B cell (primary cell): ENCODE measurements at regions not wholly inside any gene's neighbourhood (a gene's known extent, or its start where the extent isn't known, plus 50 kb on each side); places are given as distances from the start of the nearest gene placed in this dataset.

ENCODE experiments used
- ATAC-seq: fragments of 200-7000 bp; cut with Tn5 transposase; one replicate; pipeline ENCODE4 v1.10.0; 2021; ENCODE audit warnings: low read depth, mild to moderate bottlenecking, moderate number of reproducible peaks, moderate library complexity
- CTCF ChIA-PET: fragments of 350-600 bp; sonication (Branson Sonifier 250); formaldehyde crosslinking; loops from one replicate; lab custom pipeline; 2021; ENCODE audit warnings: antibody characterized with exemption, inconsistent platforms; lab: Charles Lee
- POLR2A ChIA-PET: fragments of 350-600 bp; sonication (Branson Sonifier 250); formaldehyde crosslinking; loops from one replicate; lab custom pipeline; 2021; ENCODE audit warnings: antibody characterized with exemption; lab: Charles Lee
- DNase-seq: peaks from one replicate; pipeline ENCODE4 v3.0.0; 2013
- H2AFZ ChIP-seq: 2 replicates; pipeline ENCODE4 v1.6.1; 2012; ENCODE audit warnings: mild to moderate bottlenecking, low read depth, low read length; ENCODE audit not compliant: insufficient read depth, poor library complexity, severe bottlenecking
- H3K27ac ChIP-seq, 2 donors: 1 replicate in 1 of 2; 2 replicates in 1 of 2; pipeline ENCODE4 v1.5.1; 2012 to 2013; ENCODE audit warnings: low read length in 2 of 2, mild to moderate bottlenecking in 2 of 2, moderate library complexity in 1 of 2
- H3K27me3 ChIP-seq, 4 experiments: fragments of 200-600 bp in 1 of 4; sonication (generic) in 1 of 4; replicated peaks in 1 of 4; 1 replicate in 2 of 4; 2 replicates in 2 of 4; pipeline versions ENCODE4 v1.6.1 to v1.7.0; 2013 to 2016; ENCODE audit warnings: low read length in 3 of 4, mild to moderate bottlenecking in 2 of 4, mixed read lengths in 1 of 4, moderate library complexity in 1 of 4; ENCODE audit not compliant: insufficient read depth in 4 of 4, control insufficient read depth in 3 of 4; ENCODE audit errors: control extremely low read depth in 1 of 4
- H3K36me3 ChIP-seq, 2 experiments: replicated peaks in 1 of 2; 1 replicate in 1 of 2; 2 replicates in 1 of 2; pipeline versions ENCODE4 v1.6.1 to v1.7.1; 2013; ENCODE audit warnings: low read length in 1 of 2; ENCODE audit not compliant: insufficient read depth in 2 of 2, control insufficient read depth in 1 of 2; ENCODE audit errors: control extremely low read depth in 1 of 2, extremely low read depth in 1 of 2
- H3K4me1 ChIP-seq, 2 donors: fragments of 200-600 bp in 1 of 2; sonication (generic) in 1 of 2; 1 replicate in 1 of 2; 2 replicates in 1 of 2; pipeline versions ENCODE4 v1.5.1 to v1.6.1; 2013 to 2017; ENCODE audit warnings: low read length in 2 of 2; ENCODE audit not compliant: control insufficient read depth in 2 of 2, insufficient read depth in 2 of 2
- H3K4me2 ChIP-seq: replicated peaks from 2 replicates; pipeline ENCODE3; 2012; ENCODE audit warnings: mild to moderate bottlenecking, low read depth, low read length; ENCODE audit not compliant: poor library complexity, severe bottlenecking
- H3K4me3 ChIP-seq, 5 experiments: fragments of 200-600 bp in 1 of 5; sonication (generic) in 1 of 5; 1 replicate in 3 of 5; 2 replicates in 2 of 5; pipeline versions ENCODE4 v1.5.1 to v1.7.0; 2011 to 2016; ENCODE audit warnings: low read length in 4 of 5, mild to moderate bottlenecking in 4 of 5, low read depth in 2 of 5, control low read depth in 1 of 5, moderate library complexity in 1 of 5; ENCODE audit not compliant: insufficient read depth in 1 of 5; ENCODE audit errors: control extremely low read depth in 1 of 5, extremely low read depth in 1 of 5
- H3K79me2 ChIP-seq: fragments of 200-600 bp; sonication (generic); one replicate; pipeline ENCODE4 v1.6.0; 2016; ENCODE audit warnings: low read length; ENCODE audit not compliant: control insufficient read depth, insufficient read depth
- H3K9ac ChIP-seq: fragments of 200-600 bp; sonication (generic); 2 replicates; pipeline ENCODE4 v1.6.1; 2017; ENCODE audit warnings: mild to moderate bottlenecking, low read length, moderate library complexity
- H3K9me3 ChIP-seq, 3 donors: one replicate each; pipeline versions ENCODE4 v1.6.1 to v1.7.1; 2013; ENCODE audit warnings: low read length in 2 of 3; ENCODE audit not compliant: control insufficient read depth in 2 of 3, insufficient read depth in 1 of 3; ENCODE audit errors: control extremely low read depth in 1 of 3
- H4K20me1 ChIP-seq: 2 replicates; pipeline ENCODE4 v1.6.0; 2012; ENCODE audit warnings: mild to moderate bottlenecking, low read length; ENCODE audit not compliant: insufficient read depth, control insufficient read depth, poor library complexity, severe bottlenecking
- H3K27ac Mint-ChIP-seq: one replicate; pipeline ENCODE4 v1.8.0; 2021; ENCODE audit warnings: mixed read lengths
- H3K27me3 Mint-ChIP-seq: one replicate; pipeline ENCODE4 v1.8.0; 2021; ENCODE audit warnings: mixed read lengths
- H3K4me1 Mint-ChIP-seq: one replicate; pipeline ENCODE4 v1.8.0; 2021; ENCODE audit warnings: mixed read lengths
- H3K4me3 Mint-ChIP-seq: one replicate; pipeline ENCODE4 v1.8.0; 2021; ENCODE audit warnings: mixed read lengths
- H3K9me3 Mint-ChIP-seq: one replicate; pipeline ENCODE4 v1.8.0; 2022; ENCODE audit warnings: mixed read lengths; ENCODE audit not compliant: insufficient read depth
- EZH2 ChIP-seq: IDR thresholded peaks from 2 replicates; pipeline ENCODE4 v1.6.1; 2012; ENCODE audit warnings: borderline replicate concordance, low read depth, mild to moderate bottlenecking, moderate library complexity, low read length; ENCODE audit not compliant: insufficient read depth, poor library complexity, severe bottlenecking
- WGBS: methylation state at CpG from one replicate; pipeline ENCODE4 v1.1.5; 2013; ENCODE audit warnings: missing lambda C conversion rate; ENCODE audit not compliant: insufficient coverage; 5-methylcytosine and 5-hydroxymethylcytosine counted together
- intact Hi-C: fragments of 100-400 bp; cut with micrococcal nuclease; formaldehyde crosslinking; loops from one replicate; pipeline ENCODE4 v1.10.0; 2022
- TF ChIP-seq, protein P1 (sequence below): fragments of 200-600 bp; IDR thresholded peaks from one replicate; pipeline ENCODE4 v1.8.0; 2022; ENCODE audit warnings: antibody characterized with exemption, mild to moderate bottlenecking

DNA sequence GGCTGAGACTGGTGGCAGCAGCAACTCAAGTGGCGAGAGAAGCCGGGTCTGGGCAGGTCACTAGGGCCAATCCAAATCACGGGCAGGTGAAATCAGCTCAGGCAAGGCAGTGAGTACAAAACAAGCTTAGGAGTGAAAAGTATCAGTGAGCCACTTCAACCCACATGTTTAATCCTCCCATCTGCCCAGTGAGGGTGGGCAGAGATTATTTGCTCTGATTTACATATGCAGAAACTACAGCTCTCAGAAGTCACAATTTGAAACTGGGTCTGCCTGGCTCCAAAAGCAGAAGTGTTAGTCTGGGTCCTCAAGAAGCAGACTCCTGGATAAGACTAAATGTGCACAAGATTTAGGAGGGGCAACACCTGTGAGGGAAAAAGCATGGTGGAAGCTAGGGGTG, 173.7 kb upstream of the LRFN2 start:
- Histone ChIP-seq H2AFZ (no peak overlapping the region), H3K79me2 (no peaks in the 10 kb centered on the region), H4K20me1 (no peaks in the 10 kb centered on the region), H3K27me3 (peaks cover 0 to 9% (median 2%) of the 10 kb centered on the region in 4 experiments), H3K27ac (no peak overlapping the region), H3K4me1 (peaks cover 5 to 8% of the 10 kb centered on the region in 2 donors), H3K4me2 (no peak overlapping the region), H3K4me3 (no peak overlapping the region), H3K9me3 (no peaks in the 10 kb centered on the region), H3K36me3 (no peaks in the 10 kb centered on the region), H3K9ac (no peak overlapping the region)
- Mint-ChIP-seq H3K4me3 (no peak overlapping the region), H3K9me3 (no peaks in the 10 kb centered on the region), H3K4me1 (peaks cover 6% of the 10 kb centered on the region), H3K27ac (no peak overlapping the region), H3K27me3 (peaks cover 29% of the 10 kb centered on the region)
- no peak for DNase-seq
- WGBS = 100% methylated on average over 3 of the region's 3 CpGs
- intact Hi-C loops = no loop called here
- TF ChIP-seq, protein P1, sequence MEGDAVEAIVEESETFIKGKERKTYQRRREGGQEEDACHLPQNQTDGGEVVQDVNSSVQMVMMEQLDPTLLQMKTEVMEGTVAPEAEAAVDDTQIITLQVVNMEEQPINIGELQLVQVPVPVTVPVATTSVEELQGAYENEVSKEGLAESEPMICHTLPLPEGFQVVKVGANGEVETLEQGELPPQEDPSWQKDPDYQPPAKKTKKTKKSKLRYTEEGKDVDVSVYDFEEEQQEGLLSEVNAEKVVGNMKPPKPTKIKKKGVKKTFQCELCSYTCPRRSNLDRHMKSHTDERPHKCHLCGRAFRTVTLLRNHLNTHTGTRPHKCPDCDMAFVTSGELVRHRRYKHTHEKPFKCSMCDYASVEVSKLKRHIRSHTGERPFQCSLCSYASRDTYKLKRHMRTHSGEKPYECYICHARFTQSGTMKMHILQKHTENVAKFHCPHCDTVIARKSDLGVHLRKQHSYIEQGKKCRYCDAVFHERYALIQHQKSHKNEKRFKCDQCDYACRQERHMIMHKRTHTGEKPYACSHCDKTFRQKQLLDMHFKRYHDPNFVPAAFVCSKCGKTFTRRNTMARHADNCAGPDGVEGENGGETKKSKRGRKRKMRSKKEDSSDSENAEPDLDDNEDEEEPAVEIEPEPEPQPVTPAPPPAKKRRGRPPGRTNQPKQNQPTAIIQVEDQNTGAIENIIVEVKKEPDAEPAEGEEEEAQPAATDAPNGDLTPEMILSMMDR = no peak
- TF ChIP-seq EZH2 = no peak
- CTCF ChIA-PET = no interaction called here
- POLR2A ChIA-PET = no interaction called here
- ATAC-seq = no peak

DNA sequence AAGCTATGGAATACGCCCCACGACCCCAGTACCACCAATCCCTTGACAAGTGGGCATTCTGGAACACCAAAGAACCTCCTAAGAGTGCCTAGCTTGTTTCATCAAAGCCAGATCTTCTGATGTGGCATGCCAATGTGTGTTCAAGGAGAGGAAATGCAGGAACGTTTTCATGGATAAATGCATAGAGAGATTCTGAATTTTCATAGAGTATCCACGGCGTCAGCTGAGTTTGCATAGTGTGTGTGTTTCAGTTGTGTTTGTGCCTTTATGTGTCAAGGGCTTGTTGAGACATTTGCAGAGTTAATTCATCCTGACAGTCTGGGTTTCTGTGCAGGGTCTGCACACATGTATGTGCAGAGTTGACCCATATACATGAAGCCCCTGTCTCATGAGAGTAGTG, 172.7 kb upstream of the LRFN2 start:
- Histone ChIP-seq H3K27ac (no peak overlapping the region), H3K79me2 (no peaks in the 10 kb centered on the region), H4K20me1 (no peaks in the 10 kb centered on the region), H2AFZ (no peak overlapping the region), H3K9ac (no peak overlapping the region), H3K4me2 (no peak overlapping the region), H3K27me3 (peaks cover 0 to 16% (median 5%) of the 10 kb centered on the region in 4 experiments), H3K4me1 (peaks cover 14 to 16% of the 10 kb centered on the region in 2 donors), H3K4me3 (no peak overlapping the region), H3K9me3 (peaks cover 0 to 1% (median 0%) of the 10 kb centered on the region in 3 donors), H3K36me3 (no peaks in the 10 kb centered on the region)
- Mint-ChIP-seq H3K9me3 (no peaks in the 10 kb centered on the region), H3K4me1 (peaks cover 13% of the 10 kb centered on the region), H3K27ac (no peak overlapping the region), H3K27me3 (peaks cover 35% of the 10 kb centered on the region), H3K4me3 (no peak overlapping the region)
- WGBS = 80% methylated on average over 4 of the region's 5 CpGs
- no peak for DNase-seq
- CTCF ChIA-PET = no interaction called here
- no peak for TF ChIP-seq EZH2
- TF ChIP-seq, protein P1 = no peak
- intact Hi-C loops = no loop called here
- ATAC-seq = no peak
- POLR2A ChIA-PET = no interaction called here
